ENCODE measurements at regions not wholly inside any gene's neighbourhood (a gene's known extent, or its start where the extent isn't known, plus 50 kb on each side); places are given as distances from the start of the nearest gene placed in this dataset.

DNA sequence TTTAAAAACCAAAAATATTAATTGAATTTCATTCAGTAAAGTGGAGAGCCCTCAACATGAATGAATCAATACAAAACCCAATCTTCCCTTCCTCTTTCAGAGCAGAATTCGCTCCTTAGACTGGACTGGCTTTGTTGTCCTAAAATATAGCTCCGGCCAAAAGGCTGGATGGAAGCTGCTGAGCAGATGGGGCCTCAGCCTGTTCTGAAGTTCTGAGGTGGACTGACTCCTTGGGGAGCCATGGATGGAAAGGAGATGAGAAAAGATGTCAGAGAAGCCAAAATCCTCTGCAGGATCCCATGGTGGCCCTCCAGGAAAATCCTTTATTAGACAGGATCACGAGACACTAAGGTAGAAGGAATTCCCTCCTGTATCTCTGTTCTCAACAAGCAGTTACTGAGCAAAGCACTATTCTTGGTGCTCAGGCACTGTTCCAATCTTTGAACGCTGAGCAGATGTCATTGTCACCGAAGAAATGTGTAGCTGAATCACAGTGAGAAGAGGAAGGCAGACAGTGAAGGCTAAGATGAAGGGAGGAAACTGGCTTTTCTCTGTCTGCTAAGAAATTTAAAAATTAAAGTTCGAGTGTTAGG lies 122.0 kb downstream of the SEMA6D start (continued):
- TF ChIP-seq ARNTL (CRISPR knock-in tag; IDR thresholded peaks at IDR 0.05; ENCODE audit: borderline replicate concordance, low read depth) = no peak
- TF ChIP-seq BACH2 (CRISPR knock-in tag; IDR thresholded peaks at IDR 0.05; ENCODE audit: borderline replicate concordance) = no peak

DNA sequence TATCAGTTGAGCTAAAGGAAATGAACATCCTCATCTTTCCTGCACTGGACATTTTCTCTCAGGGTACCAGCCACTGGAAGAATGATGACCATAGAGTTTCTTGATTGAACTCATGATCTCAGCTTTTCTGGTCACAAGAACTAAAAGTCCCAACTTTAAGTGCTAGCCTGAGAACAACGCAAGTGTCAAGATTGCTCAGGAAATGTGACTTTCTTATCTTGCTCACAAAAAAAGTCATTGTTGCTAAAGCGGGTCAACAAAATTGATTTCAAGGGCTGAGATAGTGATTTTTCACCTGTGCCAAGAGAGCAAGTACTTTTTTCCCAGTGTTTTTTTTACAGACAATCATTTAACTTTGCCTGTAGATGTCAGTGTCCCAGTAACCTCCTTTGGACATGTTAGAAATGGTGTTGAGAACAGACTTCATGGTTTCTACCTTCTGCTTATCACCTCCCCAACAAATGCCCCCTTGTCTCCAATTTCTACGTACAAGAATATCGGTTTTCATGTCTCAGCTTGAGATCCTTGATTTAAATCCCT lies 125.9 kb downstream of the SEMA6D start:
- TF ChIP-seq GLIS3 (CRISPR knock-in tag; IDR thresholded peaks at IDR 0.05) (no peak), ZFP30 (CRISPR knock-in tag; IDR thresholded peaks at IDR 0.05) (no peak), TCF4 (CRISPR knock-in tag; IDR thresholded peaks at IDR 0.05; ENCODE audit: borderline replicate concordance) (no peak), ZNF565 (CRISPR knock-in tag; conservative IDR thresholded peaks at IDR 0.05; ENCODE audit: low read depth) (no peak), ZFP3 (CRISPR knock-in tag; IDR thresholded peaks at IDR 0.05) (no peak), TOX (CRISPR knock-in tag; IDR thresholded peaks at IDR 0.05; ENCODE audit: borderline replicate concordance) (no peak), ZNF70 (CRISPR knock-in tag; IDR thresholded peaks at IDR 0.05) (no peak)
- TF ChIP-seq, protein P1, sequence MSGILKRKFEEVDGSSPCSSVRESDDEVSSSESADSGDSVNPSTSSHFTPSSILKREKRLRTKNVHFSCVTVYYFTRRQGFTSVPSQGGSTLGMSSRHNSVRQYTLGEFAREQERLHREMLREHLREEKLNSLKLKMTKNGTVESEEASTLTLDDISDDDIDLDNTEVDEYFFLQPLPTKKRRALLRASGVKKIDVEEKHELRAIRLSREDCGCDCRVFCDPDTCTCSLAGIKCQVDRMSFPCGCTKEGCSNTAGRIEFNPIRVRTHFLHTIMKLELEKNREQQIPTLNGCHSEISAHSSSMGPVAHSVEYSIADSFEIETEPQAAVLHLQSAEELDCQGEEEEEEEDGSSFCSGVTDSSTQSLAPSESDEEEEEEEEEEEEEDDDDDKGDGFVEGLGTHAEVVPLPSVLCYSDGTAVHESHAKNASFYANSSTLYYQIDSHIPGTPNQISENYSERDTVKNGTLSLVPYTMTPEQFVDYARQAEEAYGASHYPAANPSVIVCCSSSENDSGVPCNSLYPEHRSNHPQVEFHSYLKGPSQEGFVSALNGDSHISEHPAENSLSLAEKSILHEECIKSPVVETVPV (CRISPR knock-in tag; IDR thresholded peaks at IDR 0.05) = no peak
- TF ChIP-seq, protein P2, sequence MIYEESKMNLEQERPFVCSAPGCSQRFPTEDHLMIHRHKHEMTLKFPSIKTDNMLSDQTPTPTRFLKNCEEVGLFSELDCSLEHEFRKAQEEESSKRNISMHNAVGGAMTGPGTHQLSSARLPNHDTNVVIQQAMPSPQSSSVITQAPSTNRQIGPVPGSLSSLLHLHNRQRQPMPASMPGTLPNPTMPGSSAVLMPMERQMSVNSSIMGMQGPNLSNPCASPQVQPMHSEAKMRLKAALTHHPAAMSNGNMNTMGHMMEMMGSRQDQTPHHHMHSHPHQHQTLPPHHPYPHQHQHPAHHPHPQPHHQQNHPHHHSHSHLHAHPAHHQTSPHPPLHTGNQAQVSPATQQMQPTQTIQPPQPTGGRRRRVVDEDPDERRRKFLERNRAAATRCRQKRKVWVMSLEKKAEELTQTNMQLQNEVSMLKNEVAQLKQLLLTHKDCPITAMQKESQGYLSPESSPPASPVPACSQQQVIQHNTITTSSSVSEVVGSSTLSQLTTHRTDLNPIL (CRISPR knock-in tag; IDR thresholded peaks at IDR 0.05; ENCODE audit: low read depth) = no peak

DNA sequence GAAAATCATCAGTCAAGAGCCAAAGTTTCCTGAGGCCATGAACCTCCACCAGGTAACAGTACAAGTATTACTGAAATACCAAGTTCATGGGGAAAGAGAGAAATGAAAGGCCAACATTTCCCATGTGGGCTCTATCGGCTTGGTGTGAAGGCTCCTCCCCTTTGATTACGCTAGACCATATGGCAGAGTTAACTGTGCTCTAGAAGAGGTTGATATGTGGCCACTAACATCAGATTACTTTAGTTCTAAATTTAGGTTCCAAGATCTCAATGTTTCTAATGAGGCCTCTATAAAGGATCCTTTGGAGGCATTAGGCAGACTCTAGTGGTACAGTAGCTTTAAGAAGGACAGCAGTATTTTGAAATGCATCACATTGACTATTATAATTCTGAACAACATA lies 127.1 kb downstream of the SEMA6D start:
- TF ChIP-seq, protein P2 (CRISPR knock-in tag; IDR thresholded peaks at IDR 0.05; ENCODE audit: low read depth) = no peak
- TF ChIP-seq ZFP30 (CRISPR knock-in tag; IDR thresholded peaks at IDR 0.05) (no peak), ZFP3 (CRISPR knock-in tag; IDR thresholded peaks at IDR 0.05) (no peak), ISL1 (CRISPR knock-in tag; IDR thresholded peaks at IDR 0.05) (no peak), ARNTL (CRISPR knock-in tag; IDR thresholded peaks at IDR 0.05; ENCODE audit: borderline replicate concordance, low read depth) (no peak), ESRRG (CRISPR knock-in tag; IDR thresholded peaks at IDR 0.05) (no peak), ZNF70 (CRISPR knock-in tag; IDR thresholded peaks at IDR 0.05) (no peak), ZNF565 (CRISPR knock-in tag; conservative IDR thresholded peaks at IDR 0.05; ENCODE audit: low read depth) (no peak), ZNF8 (CRISPR knock-in tag; IDR thresholded peaks at IDR 0.05) (no peak)
- TF ChIP-seq, protein P1 (CRISPR knock-in tag; IDR thresholded peaks at IDR 0.05) = no peak
- TF ChIP-seq, protein P3, sequence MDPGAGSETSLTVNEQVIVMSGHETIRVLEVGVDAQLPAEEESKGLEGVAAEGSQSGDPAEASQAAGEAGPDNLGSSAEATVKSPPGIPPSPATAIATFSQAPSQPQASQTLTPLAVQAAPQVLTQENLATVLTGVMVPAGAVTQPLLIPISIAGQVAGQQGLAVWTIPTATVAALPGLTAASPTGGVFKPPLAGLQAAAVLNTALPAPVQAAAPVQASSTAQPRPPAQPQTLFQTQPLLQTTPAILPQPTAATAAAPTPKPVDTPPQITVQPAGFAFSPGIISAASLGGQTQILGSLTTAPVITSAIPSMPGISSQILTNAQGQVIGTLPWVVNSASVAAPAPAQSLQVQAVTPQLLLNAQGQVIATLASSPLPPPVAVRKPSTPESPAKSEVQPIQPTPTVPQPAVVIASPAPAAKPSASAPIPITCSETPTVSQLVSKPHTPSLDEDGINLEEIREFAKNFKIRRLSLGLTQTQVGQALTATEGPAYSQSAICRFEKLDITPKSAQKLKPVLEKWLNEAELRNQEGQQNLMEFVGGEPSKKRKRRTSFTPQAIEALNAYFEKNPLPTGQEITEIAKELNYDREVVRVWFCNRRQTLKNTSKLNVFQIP (CRISPR knock-in tag; IDR thresholded peaks at IDR 0.05; ENCODE audit: borderline replicate concordance, low read depth) = no peak
- ATAC-seq = no peak

More for the DNA sequence above, 125.9 kb downstream of the SEMA6D start:
- ATAC-seq = no peak

DNA sequence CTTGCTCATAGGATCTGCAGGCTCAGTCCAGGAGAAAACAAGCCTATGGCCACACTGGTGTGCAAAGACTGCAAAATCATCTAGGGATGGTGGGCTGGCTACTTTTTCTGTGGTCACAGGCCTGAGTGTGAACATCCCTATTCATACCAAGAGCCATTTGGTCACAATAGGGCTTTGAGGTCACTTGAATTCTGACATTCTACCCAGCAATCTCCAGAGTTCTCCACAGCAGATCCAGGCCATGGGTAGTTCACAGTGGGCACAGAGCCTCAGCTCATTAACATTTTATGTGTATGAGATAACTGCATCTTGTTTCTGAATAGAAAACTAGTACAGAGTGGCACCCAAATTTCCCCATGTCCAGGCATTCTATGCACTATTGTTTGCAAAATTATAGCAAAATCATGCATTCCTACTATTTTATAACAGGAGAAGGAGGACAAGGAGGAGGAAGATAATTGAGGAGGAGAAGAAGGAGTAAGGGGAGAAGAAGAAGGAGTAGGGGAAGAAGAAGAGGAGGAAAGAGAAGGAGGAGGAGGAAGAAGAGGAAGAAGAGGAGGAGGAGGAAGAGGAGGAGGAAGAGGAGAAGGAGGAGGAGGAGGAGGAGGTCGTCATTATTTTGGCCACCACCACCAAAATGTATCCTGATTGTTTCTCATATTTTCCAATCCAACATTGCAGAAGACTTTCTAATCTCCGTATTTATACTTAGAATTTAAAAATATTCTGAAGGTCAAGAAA lies 129.0 kb downstream of the SEMA6D start:
- ATAC-seq = no peak
- TF ChIP-seq GLIS3 (CRISPR knock-in tag; IDR thresholded peaks at IDR 0.05) (no peak), RARB (CRISPR knock-in tag; IDR thresholded peaks at IDR 0.05) (no peak), BACH2 (CRISPR knock-in tag; IDR thresholded peaks at IDR 0.05; ENCODE audit: borderline replicate concordance) (no peak), ZFP3 (CRISPR knock-in tag; IDR thresholded peaks at IDR 0.05) (no peak), TCF4 (CRISPR knock-in tag; IDR thresholded peaks at IDR 0.05; ENCODE audit: borderline replicate concordance) (no peak)
- TF ChIP-seq, protein P1 (CRISPR knock-in tag; IDR thresholded peaks at IDR 0.05) = no peak

All from SK-N-SH treated with all-trans-retinoic acid at 6 μM for 48 hours (cell line).